Activated T-helper 1 cell treated with anti-CD3 and anti-CD28 coated beads, Interleukin-2, amount 50 U/mL, for 16 hours (primary cell): ENCODE measurements at regions not wholly inside any gene's neighbourhood (a gene's known extent, or its start where the extent isn't known, plus 50 kb on each side); places are given as distances from the start of the nearest gene placed in this dataset.

ENCODE experiments used
- DNase-seq, 2 donors: peaks; one replicate each; pipeline ENCODE4 v3.0.0-alpha.2; 2020; ENCODE audit warnings: low read depth in 1 of 2, low spot score in 1 of 2

DNA sequence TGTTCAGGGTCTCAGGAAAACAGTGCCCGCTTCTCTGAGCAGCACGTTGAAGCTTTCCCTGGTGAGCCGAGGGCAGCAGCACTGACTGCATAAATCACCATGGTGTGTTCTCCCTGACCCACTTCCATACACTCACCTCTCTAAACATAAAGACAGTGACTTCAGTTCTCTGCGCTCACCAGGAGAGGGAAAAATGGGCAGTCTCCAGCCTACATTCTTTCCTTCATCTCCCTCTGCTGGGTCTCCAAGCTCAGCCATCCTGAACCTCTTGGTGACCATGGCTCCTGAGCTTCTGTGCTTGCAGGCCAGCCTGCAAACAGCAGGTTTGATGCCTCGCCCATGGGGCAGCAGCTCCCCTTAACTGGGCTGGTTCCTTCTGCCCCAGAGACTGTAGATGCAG lies 236.6 kb upstream of the ZNF32 start:
- DNase-seq: no peak

GRCh38 chr10:43884501-43885105 lies 235.9 kb upstream of the ZNF32 start:
- no peak for DNase-seq

DNA sequence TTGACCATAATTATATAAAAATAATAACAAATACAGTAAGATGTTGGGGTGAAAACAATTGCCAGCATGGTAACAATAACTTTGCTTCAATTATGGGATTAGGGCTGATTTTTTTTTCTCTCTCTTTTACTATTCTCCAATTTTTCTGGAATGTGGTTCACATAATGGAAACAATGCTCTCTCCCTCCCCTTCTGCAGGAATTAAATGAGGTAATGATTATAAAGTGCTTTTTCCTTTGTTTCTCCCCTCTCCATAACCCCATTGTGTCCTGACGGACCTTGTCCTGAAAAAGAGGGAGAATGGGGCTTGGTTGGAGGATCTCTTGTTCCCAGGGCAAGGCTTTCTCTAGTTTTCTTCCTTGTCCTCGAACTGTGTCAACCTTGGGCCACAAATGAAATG lies 234.0 kb upstream of the ZNF32 start:
- DNase-seq: no peak

DNA sequence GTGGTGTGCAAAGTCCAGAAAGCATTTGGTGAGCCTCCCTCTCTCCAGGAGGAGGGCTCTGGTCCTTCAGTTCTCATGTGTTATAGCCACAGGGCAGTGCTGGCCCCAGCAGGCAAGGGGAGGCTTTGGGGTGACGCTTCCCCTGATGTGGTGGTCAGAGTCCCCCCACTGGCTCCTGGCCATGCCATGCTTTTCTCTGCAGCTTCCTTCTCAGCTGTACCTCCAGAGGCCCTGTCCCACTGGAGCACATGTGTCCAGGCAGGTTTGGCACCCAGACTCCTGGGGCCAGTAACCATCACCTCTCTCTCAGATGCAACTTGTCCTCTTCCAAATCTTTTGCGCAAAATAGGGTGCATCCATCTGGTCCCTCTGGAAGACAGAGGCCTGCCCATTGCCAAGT lies 233.0 kb upstream of the ZNF32 start:
- no peak for DNase-seq

GRCh38 chr10:43880160-43880559 lies 231.5 kb upstream of the ZNF32 start:
- DNase-seq: no peak

- DNase-seq: no peak
Observed at GRCh38 chr10:43879742-43880141, 231.1 kb upstream of the ZNF32 start.

DNA sequence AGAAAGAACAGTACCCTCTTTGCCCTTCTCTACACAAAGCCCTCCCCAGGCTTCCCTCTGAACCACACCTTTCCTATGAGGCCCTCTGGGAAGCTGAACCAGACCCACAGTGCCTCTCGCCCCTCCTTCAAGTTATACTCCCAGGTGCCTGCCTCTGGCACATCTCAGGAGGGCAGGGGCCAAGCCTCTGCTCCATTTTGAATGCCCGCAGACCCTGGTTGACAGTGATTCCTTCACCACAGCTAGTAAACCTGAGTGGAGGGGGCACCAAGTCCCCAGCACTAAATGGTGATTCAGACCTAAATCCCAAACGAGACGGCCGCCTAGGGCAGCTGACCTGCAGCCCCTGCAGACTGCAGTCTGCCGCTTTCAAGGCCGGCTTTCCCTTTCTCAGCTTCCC lies 230.5 kb upstream of the ZNF32 start:
- DNase-seq: no peak

DNA sequence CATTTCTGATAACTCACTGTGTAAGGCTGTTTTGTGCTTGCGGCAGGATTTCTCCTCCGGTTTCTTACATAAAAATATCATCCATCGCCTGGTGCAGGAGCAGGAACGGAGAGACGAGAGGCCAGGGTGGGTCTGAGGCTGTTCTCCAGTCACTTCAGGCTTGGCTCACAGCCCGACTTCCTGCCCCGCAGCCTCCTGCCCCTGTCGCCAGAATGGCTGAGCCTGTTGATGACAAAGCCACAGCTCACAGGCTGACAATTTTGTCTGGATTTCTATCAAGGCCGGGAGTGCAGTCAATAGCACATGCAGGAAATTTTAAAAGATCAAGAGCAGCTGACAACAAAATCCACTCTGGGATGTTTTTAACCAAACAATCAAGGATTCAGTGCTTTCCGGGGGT lies 229.7 kb upstream of the ZNF32 start:
- DNase-seq: no peak

GRCh38 chr10:43876976-43877375 lies 228.3 kb upstream of the ZNF32 start:
- no peak for DNase-seq

GRCh38 chr10:43874984-43875383 lies 226.3 kb upstream of the ZNF32 start:
- no peak for DNase-seq

DNA sequence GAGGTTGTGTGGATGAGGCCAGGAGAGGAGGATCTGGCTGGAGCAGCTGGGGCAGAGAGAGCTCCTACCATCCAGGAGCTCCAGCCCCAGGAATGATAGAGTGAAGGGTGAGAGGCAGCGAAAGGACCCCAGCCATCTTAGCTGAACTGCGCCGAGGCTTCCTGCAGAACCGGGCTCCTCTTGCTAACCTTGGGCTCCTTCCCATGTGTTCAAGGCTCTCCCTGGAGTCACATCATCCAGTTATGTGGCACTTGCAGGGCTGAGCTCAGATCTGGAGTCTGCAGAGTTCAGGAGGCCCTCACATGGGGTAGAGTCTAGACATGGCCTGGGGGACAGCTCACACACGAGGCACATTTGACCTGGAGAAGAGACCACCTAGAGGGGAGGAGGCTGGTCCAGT lies 225.0 kb upstream of the ZNF32 start:
- DNase-seq: no peak

DNA sequence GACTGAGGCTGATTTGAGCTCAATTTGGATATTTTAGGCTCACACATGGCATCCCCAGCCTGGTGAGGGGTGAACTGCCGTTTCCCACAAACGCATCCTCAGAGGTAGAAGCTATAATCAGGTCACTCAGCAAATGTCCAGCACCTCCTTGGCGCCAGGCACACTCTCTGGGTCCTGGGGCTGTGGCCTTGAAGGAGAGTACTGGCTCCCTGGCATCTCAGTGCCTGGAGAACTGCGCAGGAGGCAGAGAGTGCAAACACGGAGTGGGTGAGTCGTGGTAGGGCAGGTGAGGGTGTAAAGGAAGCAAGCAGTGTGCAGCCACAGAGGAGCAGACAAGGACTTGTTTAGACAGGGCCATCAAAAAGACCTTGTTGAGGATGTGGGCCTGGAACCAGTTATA lies 224.0 kb upstream of the ZNF32 start:
- no peak for DNase-seq

GRCh38 chr10:43871545-43871944 lies 222.9 kb upstream of the ZNF32 start:
- DNase-seq: no peak

- no peak for DNase-seq
Observed at GRCh38 chr10:43870968-43871439, 222.3 kb upstream of the ZNF32 start.

DNA sequence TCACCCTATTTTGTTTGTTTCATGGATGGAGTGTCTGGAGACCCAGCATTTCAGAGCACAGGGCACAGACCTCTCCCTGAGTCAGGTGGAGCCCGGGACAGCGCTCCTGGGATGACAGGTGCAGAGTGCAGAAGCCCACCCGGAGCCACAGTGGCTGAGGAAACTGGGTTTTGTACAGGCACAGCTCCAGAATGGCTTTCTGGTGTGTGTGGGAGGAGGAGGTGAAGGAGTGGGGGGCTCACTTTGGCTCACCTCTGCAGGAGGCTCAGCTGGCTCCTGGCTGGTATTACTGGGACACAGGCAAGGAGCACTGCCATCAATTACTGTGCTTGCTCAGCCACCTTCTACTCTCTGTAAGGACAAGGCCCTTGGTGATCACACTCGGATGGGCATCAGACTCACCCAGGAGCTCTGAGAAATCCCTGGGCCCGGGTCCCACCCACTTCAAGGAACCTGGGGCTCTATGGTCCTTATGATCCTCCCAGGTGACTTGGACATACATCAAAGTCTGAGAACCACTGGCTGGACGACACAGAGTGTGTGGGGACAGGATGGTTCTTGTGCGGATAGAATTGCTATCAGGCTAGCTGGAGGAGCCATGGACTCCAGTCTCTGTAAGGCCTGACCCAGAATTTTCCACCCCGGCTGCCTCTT lies 221.1 kb upstream of the ZNF32 start:
- no peak for DNase-seq

DNA sequence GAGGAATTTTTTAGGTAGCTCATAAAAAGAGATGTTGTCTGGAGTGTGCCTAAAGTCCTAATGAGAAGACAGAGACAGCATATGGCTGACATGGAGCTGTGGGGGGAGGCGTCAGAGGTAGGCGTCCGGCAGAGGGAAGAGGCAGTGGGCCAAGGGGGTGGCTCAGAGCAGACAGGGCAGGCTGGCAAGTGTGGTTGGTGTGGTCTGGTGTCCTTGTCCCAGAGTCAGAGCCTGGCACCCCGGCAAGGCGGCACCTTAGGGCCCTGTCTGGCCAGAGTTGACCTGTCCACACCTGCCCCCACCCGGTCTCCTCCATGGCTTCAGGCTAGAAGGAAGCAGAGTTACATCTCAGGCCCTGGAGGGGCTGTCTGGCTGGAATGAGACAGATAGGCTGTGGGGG lies 220.3 kb upstream of the ZNF32 start:
- no peak for DNase-seq

- no peak for DNase-seq
Observed at GRCh38 chr10:43867667-43868565, 219.2 kb upstream of the ZNF32 start.

DNA sequence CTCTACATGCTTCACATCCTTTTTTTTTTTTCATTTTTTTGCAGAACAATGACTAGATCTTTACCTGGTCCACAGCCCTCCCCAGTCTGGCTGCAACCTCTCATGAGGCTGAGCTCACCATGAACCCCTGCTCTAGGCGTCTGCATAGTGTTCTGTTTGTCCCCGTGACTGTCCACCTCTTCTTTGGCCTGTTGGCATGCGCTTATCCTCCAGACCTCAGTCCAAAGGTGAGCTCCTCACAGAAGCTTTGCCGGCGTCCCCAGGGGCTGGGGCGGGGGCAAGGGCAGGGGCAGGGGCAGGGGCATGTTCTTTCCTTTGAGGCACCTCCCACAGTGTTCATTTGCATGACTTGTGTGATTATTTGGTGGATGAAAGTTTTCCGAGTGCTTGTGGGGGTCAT lies 218.4 kb upstream of the ZNF32 start:
- no peak for DNase-seq

GRCh38 chr10:43866712-43867111 lies 218.0 kb upstream of the ZNF32 start:
- no peak for DNase-seq

DNA sequence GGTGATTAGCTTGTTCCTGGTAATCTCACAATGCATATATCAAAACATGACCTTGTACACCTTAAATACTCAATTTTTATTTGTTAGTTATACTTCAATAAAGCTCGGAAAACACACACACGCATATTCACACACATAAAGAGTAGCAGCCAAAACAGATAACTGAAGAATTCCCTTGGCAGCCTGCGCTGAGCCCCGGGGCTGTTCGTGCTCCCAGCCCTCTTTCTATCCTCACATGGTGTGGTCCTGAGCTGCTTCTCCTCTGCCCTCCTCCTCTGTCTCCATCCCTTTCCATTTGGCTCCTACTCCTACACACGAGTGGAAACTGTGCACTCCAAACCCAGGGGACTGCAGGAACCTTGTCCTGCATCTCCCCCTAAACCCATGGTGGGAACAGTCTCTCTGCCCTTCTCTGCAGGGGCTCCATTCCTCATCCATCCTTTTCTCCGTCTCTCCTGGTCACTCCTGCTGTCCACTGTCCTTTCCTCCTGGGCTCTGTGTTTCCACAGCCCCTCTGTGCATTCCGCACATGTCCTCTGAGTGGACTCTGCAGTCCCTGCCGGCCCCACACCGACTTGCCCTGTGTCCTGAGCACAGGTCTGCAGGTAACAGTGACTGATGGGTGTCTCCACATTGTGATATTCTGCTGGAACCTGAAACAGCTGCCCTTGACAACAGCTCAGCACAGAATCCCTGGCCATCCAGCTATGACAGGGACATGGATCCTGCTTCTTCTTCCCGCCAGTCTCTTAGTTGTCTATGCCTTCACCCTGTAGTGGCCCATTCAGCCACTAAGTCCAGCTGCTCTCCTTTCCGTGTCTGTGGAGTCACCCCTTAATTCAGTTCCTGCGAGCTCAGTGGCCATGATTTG lies 216.8 kb upstream of the ZNF32 start:
- no peak for DNase-seq

GRCh38 chr10:43864656-43865055 lies 216.0 kb upstream of the ZNF32 start:
- no peak for DNase-seq
